Endothelial cell of umbilical vein (primary cell): ENCODE measurements at regions not wholly inside any gene's neighbourhood (a gene's known extent, or its start where the extent isn't known, plus 50 kb on each side); places are given as distances from the start of the nearest gene placed in this dataset.

Experiments used
- EZH2 ChIP-seq: IDR thresholded peaks from 2 replicates; pipeline ENCODE4 v1.6.1; 2012; ENCODE audit warnings: borderline replicate concordance, low read depth, mild to moderate bottlenecking, moderate library complexity, low read length, inconsistent platforms; ENCODE audit not compliant: severe bottlenecking
- TF ChIP-seq, protein P1 (sequence below), 2 donors: IDR thresholded peaks; 1 replicate in 1 of 2; 2 replicates in 1 of 2; pipeline ENCODE4 v1.5.1; 2011; ENCODE audit warnings: low read length in 2 of 2, mild to moderate bottlenecking in 2 of 2, moderate library complexity in 2 of 2, control low read depth in 1 of 2, inconsistent platforms in 1 of 2, low read depth in 1 of 2; ENCODE audit not compliant: insufficient read depth in 1 of 2; ENCODE audit errors: extremely low read depth in 1 of 2

DNA sequence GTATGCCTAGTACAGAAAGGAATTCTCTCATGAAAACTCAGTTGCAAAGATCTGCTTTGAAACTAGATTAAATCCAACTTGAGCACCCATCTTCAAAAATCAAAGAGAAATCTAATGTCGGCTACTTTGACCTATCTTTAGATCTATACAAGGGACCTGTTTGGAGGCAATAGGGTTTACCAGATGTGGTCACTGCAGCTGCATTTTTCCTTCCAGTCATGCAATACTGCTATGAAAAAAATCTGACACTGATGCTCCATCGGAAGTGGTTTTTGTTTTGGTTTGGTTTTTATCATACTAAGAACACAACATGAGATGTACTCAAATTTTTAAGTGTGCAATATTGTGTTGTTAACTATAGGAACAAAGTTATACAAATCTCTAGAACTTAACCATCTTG is 169.5 kb downstream of the BCHE start:
- TF ChIP-seq, protein P1, sequence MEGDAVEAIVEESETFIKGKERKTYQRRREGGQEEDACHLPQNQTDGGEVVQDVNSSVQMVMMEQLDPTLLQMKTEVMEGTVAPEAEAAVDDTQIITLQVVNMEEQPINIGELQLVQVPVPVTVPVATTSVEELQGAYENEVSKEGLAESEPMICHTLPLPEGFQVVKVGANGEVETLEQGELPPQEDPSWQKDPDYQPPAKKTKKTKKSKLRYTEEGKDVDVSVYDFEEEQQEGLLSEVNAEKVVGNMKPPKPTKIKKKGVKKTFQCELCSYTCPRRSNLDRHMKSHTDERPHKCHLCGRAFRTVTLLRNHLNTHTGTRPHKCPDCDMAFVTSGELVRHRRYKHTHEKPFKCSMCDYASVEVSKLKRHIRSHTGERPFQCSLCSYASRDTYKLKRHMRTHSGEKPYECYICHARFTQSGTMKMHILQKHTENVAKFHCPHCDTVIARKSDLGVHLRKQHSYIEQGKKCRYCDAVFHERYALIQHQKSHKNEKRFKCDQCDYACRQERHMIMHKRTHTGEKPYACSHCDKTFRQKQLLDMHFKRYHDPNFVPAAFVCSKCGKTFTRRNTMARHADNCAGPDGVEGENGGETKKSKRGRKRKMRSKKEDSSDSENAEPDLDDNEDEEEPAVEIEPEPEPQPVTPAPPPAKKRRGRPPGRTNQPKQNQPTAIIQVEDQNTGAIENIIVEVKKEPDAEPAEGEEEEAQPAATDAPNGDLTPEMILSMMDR (IDR thresholded peaks at IDR 0.05; ENCODE audit: extremely low read depth in 1 of 2, insufficient read depth in 1 of 2, low read depth in 1 of 2, low read length in 2 of 2) = no peak
- TF ChIP-seq EZH2 = no peak
